CD8-positive, alpha-beta memory T cell (primary cell): ENCODE measurements at regions not wholly inside any gene's neighbourhood (a gene's known extent, or its start where the extent isn't known, plus 50 kb on each side); places are given as distances from the start of the nearest gene placed in this dataset.

Experiments used
- CTCF ChIA-PET: fragments of 350-600 bp; sonication (Branson Sonifier 250); formaldehyde crosslinking; loops from one replicate; lab custom pipeline; 2021; ENCODE audit warnings: antibody characterized with exemption; lab: Charles Lee
- POLR2A ChIA-PET: fragments of 350-600 bp; sonication (Branson Sonifier 250); formaldehyde crosslinking; loops from one replicate; lab custom pipeline; 2021; ENCODE audit warnings: antibody characterized with exemption; lab: Charles Lee
- DNase-seq, 5 donors: peaks; one replicate each; pipeline versions ENCODE4 v3.0.0 to v3.0.0-alpha.2; 2020 to 2022; ENCODE audit warnings: mixed read lengths in 1 of 5
- H3K27ac ChIP-seq: one replicate; pipeline ENCODE4 v1.7.0; 2013; ENCODE audit warnings: low read depth, mild to moderate bottlenecking, low read length, moderate library complexity
- H3K27me3 ChIP-seq: 2 replicates; pipeline ENCODE4 v1.7.0; 2013; ENCODE audit warnings: low read length, mild to moderate bottlenecking; ENCODE audit not compliant: insufficient read depth, poor library complexity, severe bottlenecking
- H3K36me3 ChIP-seq: 2 replicates; pipeline ENCODE4 v1.7.0; 2013; ENCODE audit warnings: mild to moderate bottlenecking, low read length, moderate library complexity; ENCODE audit not compliant: insufficient read depth
- H3K4me1 ChIP-seq: 2 replicates; pipeline ENCODE4 v1.7.0; 2013; ENCODE audit warnings: mild to moderate bottlenecking, low read length, moderate library complexity; ENCODE audit not compliant: insufficient read depth
- H3K4me3 ChIP-seq: 2 replicates; pipeline ENCODE4 v1.7.0; 2013; ENCODE audit warnings: mild to moderate bottlenecking, low read length
- H3K9me3 ChIP-seq: 2 replicates; pipeline ENCODE4 v1.7.0; 2013; ENCODE audit warnings: mild to moderate bottlenecking, low read length
- H3K27ac Mint-ChIP-seq, 8 donors: one replicate each; pipeline ENCODE4 v1.8.0; 2020 to 2021; ENCODE audit warnings: mixed read lengths in 8 of 8, mild to moderate bottlenecking in 6 of 8, inconsistent platforms in 3 of 8, moderate library complexity in 3 of 8
- H3K27me3 Mint-ChIP-seq, 2 donors: one replicate each; pipeline ENCODE4 v1.8.0; 2020 to 2021; ENCODE audit warnings: mixed read lengths in 2 of 2, mild to moderate bottlenecking in 1 of 2, moderate library complexity in 1 of 2
- H3K36me3 Mint-ChIP-seq, 3 donors: one replicate each; pipeline ENCODE4 v1.8.0; 2020 to 2021; ENCODE audit warnings: mixed read lengths in 3 of 3, inconsistent platforms in 1 of 3, mild to moderate bottlenecking in 1 of 3
- H3K4me1 Mint-ChIP-seq, 3 donors: one replicate each; pipeline ENCODE4 v1.8.0; 2020 to 2021; ENCODE audit warnings: mixed read lengths in 3 of 3, inconsistent platforms in 1 of 3, mild to moderate bottlenecking in 1 of 3
- H3K4me3 Mint-ChIP-seq, 7 donors: one replicate each; pipeline ENCODE4 v1.8.0; 2020 to 2021; ENCODE audit warnings: mixed read lengths in 7 of 7, mild to moderate bottlenecking in 6 of 7, moderate library complexity in 4 of 7, inconsistent platforms in 2 of 7
- H3K9me3 Mint-ChIP-seq, 5 donors: one replicate each; pipeline ENCODE4 v1.8.0; 2020 to 2022; ENCODE audit warnings: mixed read lengths in 5 of 5, mild to moderate bottlenecking in 3 of 5, moderate library complexity in 2 of 5, inconsistent platforms in 1 of 5

GRCh38 chr3:178967177-178967532 lies 104.5 kb downstream of the ZMAT3 start:
- H3K36me3 Mint-ChIP-seq = peaks cover 0 to 12% (median 0%) of the 10 kb centered on the region in 3 donors
- Histone ChIP-seq H3K27me3 (no peaks in the 10 kb centered on the region), H3K4me1 (peaks cover 5% of the 10 kb centered on the region), H3K27ac (no peak overlapping the region), H3K36me3 (no peaks in the 10 kb centered on the region), H3K9me3 (no peaks in the 10 kb centered on the region), H3K4me3 (no peak overlapping the region)
- DNase-seq = no peak
- CTCF ChIA-PET = no interaction called here
- H3K4me3 Mint-ChIP-seq = no peak overlapping the region
- H3K4me1 Mint-ChIP-seq = peaks cover 12 to 23% (median 15%) of the 10 kb centered on the region in 3 donors
- H3K27me3 Mint-ChIP-seq = peaks cover 0 to 3% of the 10 kb centered on the region in 2 donors
- peaks cover 0 to 1% (median 0%) of the 10 kb centered on the region in 5 donors for H3K9me3 Mint-ChIP-seq
- POLR2A ChIA-PET = no interaction called here
- peak overlapping the region in 1 of 8 donors; percentile 69 for H3K27ac Mint-ChIP-seq

- peaks cover 0 to 1% (median 0%) of the 10 kb centered on the region in 5 donors for H3K9me3 Mint-ChIP-seq
- no peak overlapping the region for H3K4me3 Mint-ChIP-seq
- no peak overlapping the region for H3K4me3 ChIP-seq
- peaks cover 12 to 23% (median 15%) of the 10 kb centered on the region in 3 donors for H3K4me1 Mint-ChIP-seq
- peaks cover 0 to 12% (median 0%) of the 10 kb centered on the region in 3 donors for H3K36me3 Mint-ChIP-seq
- peak overlapping the region in 1 of 8 donors; percentile 17 for H3K27ac Mint-ChIP-seq
- H3K9me3 ChIP-seq = no peaks in the 10 kb centered on the region
- no peaks in the 10 kb centered on the region for H3K27me3 ChIP-seq
- no peaks in the 10 kb centered on the region for H3K36me3 ChIP-seq
- H3K27me3 Mint-ChIP-seq = peaks cover 0 to 3% of the 10 kb centered on the region in 2 donors
- no peak for DNase-seq
- POLR2A ChIA-PET = no interaction called here
- H3K27ac ChIP-seq = no peak overlapping the region
- peaks cover 5% of the 10 kb centered on the region for H3K4me1 ChIP-seq
- CTCF ChIA-PET = no interaction called here
Measured at GRCh38 chr3:178966299-178967176, 105.1 kb downstream of the ZMAT3 start.

GRCh38 chr3:178964551-178964950 lies 107.1 kb downstream of the ZMAT3 start:
- CTCF ChIA-PET = no interaction called here
- POLR2A ChIA-PET = no interaction called here

DNA sequence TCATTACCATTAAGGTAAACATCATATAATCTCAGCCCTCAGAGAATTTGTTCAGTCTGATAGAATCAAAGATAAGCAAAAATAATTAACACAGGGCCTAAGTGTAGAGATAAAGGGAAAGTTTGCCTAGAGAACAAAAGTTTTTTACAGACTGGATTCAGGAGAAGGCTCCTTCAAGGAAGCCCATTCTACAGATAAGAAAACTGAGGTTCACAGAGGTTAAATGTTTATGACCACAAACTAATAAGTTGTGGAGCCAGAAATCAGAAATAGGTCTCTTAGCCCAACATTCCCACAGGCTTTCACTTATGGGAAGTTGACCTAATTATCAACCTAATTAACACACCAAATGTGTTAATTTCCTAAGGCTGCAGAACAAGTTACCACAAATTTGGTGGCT lies 110.7 kb downstream of the ZMAT3 start:
- H3K4me1 Mint-ChIP-seq = peaks cover 0 to 6% (median 0%) of the 10 kb centered on the region in 3 donors

More at GRCh38 chr3:178964551-178964950, 107.1 kb downstream of the ZMAT3 start:
- DNase-seq = no peak
- Histone ChIP-seq H3K4me3 (no peak overlapping the region), H3K4me1 (peaks cover 5% of the 10 kb centered on the region), H3K27ac (no peak overlapping the region), H3K27me3 (no peaks in the 10 kb centered on the region), H3K9me3 (no peaks in the 10 kb centered on the region), H3K36me3 (no peaks in the 10 kb centered on the region)
- H3K9me3 Mint-ChIP-seq = peaks cover 0 to 1% (median 0%) of the 10 kb centered on the region in 5 donors
- H3K36me3 Mint-ChIP-seq = peaks cover 2 to 21% (median 6%) of the 10 kb centered on the region in 3 donors
- no peak overlapping the region for H3K27ac Mint-ChIP-seq
- no peak overlapping the region for H3K4me3 Mint-ChIP-seq
- H3K27me3 Mint-ChIP-seq = no peaks in the 10 kb centered on the region
- H3K4me1 Mint-ChIP-seq = peaks cover 12 to 23% (median 15%) of the 10 kb centered on the region in 3 donors

DNA sequence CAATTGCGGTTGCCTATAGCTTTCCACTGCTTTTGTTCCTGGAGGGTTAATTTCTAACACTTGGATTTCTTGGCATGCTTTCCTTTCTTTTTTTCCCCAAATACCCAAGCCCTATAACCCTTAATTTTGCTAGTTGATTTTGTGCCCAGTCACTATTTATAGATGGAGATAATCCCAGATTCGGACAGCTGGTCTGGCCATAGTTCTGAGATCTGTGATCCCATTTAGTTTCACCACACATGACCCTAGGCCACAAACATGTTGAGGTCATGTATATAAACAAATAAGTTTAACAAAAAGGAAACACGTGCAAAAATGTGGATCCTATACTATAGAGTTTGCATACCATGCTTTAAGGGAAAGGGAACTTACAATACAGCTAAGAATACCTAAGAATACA lies 111.4 kb downstream of the ZMAT3 start:
- H3K27ac Mint-ChIP-seq = no peak overlapping the region
- H3K36me3 ChIP-seq = no peaks in the 10 kb centered on the region
- H3K4me1 Mint-ChIP-seq = no peaks in the 10 kb centered on the region
- no peak overlapping the region for H3K27ac ChIP-seq
- DNase-seq = no peak
- ChIA-PET CTCF (no interaction called here), POLR2A (no interaction called here)
- H3K36me3 Mint-ChIP-seq = peaks cover 2 to 26% (median 6%) of the 10 kb centered on the region in 3 donors
- H3K27me3 Mint-ChIP-seq = peaks cover 0 to 2% of the 10 kb centered on the region in 2 donors
- no peaks in the 10 kb centered on the region for H3K9me3 ChIP-seq
- no peak overlapping the region for H3K4me3 ChIP-seq
- H3K27me3 ChIP-seq = no peaks in the 10 kb centered on the region
- H3K9me3 Mint-ChIP-seq = peaks cover 0 to 3% (median 0%) of the 10 kb centered on the region in 5 donors
- no peaks in the 10 kb centered on the region for H3K4me1 ChIP-seq
- H3K4me3 Mint-ChIP-seq = no peak overlapping the region

More for the DNA sequence above, 110.7 kb downstream of the ZMAT3 start:
- H3K4me3 ChIP-seq = no peak overlapping the region
- no peaks in the 10 kb centered on the region for H3K9me3 ChIP-seq
- no peaks in the 10 kb centered on the region for H3K4me1 ChIP-seq
- no peaks in the 10 kb centered on the region for H3K36me3 ChIP-seq
- DNase-seq = no peak
- Mint-ChIP-seq H3K4me3 (no peak overlapping the region), H3K36me3 (peaks cover 2 to 26% (median 6%) of the 10 kb centered on the region in 3 donors), H3K9me3 (peaks cover 0 to 3% (median 0%) of the 10 kb centered on the region in 5 donors), H3K27ac (no peak overlapping the region), H3K27me3 (peaks cover 0 to 2% of the 10 kb centered on the region in 2 donors)
- CTCF ChIA-PET = no interaction called here
- H3K27ac ChIP-seq = no peak overlapping the region
- H3K27me3 ChIP-seq = no peaks in the 10 kb centered on the region
- POLR2A ChIA-PET = no interaction called here

- ChIA-PET CTCF (no interaction called here), POLR2A (no interaction called here)
- H3K4me3 Mint-ChIP-seq = no peak overlapping the region
- Histone ChIP-seq H3K4me3 (no peak overlapping the region), H3K4me1 (no peaks in the 10 kb centered on the region), H3K36me3 (no peaks in the 10 kb centered on the region), H3K27me3 (no peaks in the 10 kb centered on the region), H3K27ac (no peak overlapping the region), H3K9me3 (no peaks in the 10 kb centered on the region)
- no peak for DNase-seq
- no peak overlapping the region for H3K27ac Mint-ChIP-seq
- peaks cover 0 to 11% (median 0%) of the 10 kb centered on the region in 3 donors for H3K36me3 Mint-ChIP-seq
- H3K9me3 Mint-ChIP-seq = peaks cover 0 to 20% (median 7%) of the 10 kb centered on the region in 5 donors
- no peaks in the 10 kb centered on the region for H3K4me1 Mint-ChIP-seq
- H3K27me3 Mint-ChIP-seq = no peaks in the 10 kb centered on the region
Measured at GRCh38 chr3:178950676-178951075, 120.9 kb downstream of the ZMAT3 start.

- Histone ChIP-seq H3K9me3 (no peaks in the 10 kb centered on the region), H3K36me3 (no peaks in the 10 kb centered on the region), H3K4me3 (no peak overlapping the region), H3K4me1 (no peaks in the 10 kb centered on the region), H3K27me3 (no peaks in the 10 kb centered on the region), H3K27ac (no peak overlapping the region)
- no peak overlapping the region for H3K4me3 Mint-ChIP-seq
- H3K27me3 Mint-ChIP-seq = no peaks in the 10 kb centered on the region
- CTCF ChIA-PET = no interaction called here
- H3K27ac Mint-ChIP-seq = no peak overlapping the region
- DNase-seq = no peak
- H3K36me3 Mint-ChIP-seq = peaks cover 0 to 11% (median 0%) of the 10 kb centered on the region in 3 donors
- POLR2A ChIA-PET = no interaction called here
- no peaks in the 10 kb centered on the region for H3K4me1 Mint-ChIP-seq
- peaks cover 0 to 27% (median 11%) of the 10 kb centered on the region in 5 donors for H3K9me3 Mint-ChIP-seq
Measured at GRCh38 chr3:178949896-178950295, 121.7 kb downstream of the ZMAT3 start.

DNA sequence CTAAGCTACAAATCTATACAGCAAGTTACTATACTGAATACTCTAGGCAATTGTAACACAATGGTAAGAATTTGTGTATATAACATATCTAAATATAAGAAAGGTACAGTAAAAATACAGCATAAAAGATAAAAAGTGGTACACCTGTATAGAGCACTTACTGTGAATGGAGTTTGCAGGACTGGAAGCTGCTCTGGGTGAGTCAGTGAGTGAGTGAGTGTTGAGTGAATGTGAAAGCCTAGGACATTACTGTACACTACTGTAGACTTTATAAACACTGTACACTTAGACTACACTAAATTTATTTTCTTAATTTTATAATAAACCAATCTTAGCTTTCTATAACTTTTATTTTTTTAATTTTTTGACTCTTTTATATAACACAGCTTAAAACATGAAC lies 123.1 kb downstream of the ZMAT3 start:
- Histone ChIP-seq H3K36me3 (no peaks in the 10 kb centered on the region), H3K27me3 (no peaks in the 10 kb centered on the region), H3K4me1 (no peaks in the 10 kb centered on the region), H3K27ac (no peak overlapping the region), H3K9me3 (no peaks in the 10 kb centered on the region), H3K4me3 (no peak overlapping the region)
- no peaks in the 10 kb centered on the region for H3K4me1 Mint-ChIP-seq
- H3K36me3 Mint-ChIP-seq = peaks cover 0 to 15% (median 0%) of the 10 kb centered on the region in 3 donors
- no peak overlapping the region for H3K27ac Mint-ChIP-seq
- ChIA-PET CTCF (no interaction called here), POLR2A (no interaction called here)
- H3K27me3 Mint-ChIP-seq = peaks cover 0 to 1% of the 10 kb centered on the region in 2 donors
- no peak overlapping the region for H3K4me3 Mint-ChIP-seq
- no peak for DNase-seq
- H3K9me3 Mint-ChIP-seq = peaks cover 6 to 39% (median 13%) of the 10 kb centered on the region in 5 donors
